IMR-90 (cell line): ENCODE measurements at regions not wholly inside any gene's neighbourhood (a gene's known extent, or its start where the extent isn't known, plus 50 kb on each side); places are given as distances from the start of the nearest gene placed in this dataset.

ENCODE experiments used
- BHLHE40 ChIP-seq: fragments of 150-350 bp; IDR thresholded peaks from 2 replicates; pipeline ENCODE4 v1.6.1; 2016; ENCODE audit warnings: mild to moderate bottlenecking, low read depth, low read length
- CHD1 ChIP-seq: IDR thresholded peaks from 2 replicates; pipeline ENCODE4 v1.6.1; 2012; ENCODE audit warnings: low read depth, low read length, improper control_type of control experiment
- FOS ChIP-seq: fragments of 150-350 bp; IDR thresholded peaks from 2 replicates; pipeline ENCODE4 v1.6.1; 2016; ENCODE audit warnings: low read depth, low read length
- MAFK ChIP-seq: IDR thresholded peaks from 2 replicates; pipeline ENCODE4 v1.6.1; 2012; ENCODE audit warnings: low read depth, low read length, improper control_type of control experiment
- MAZ ChIP-seq: IDR thresholded peaks from 2 replicates; pipeline ENCODE4 v1.6.1; 2012; ENCODE audit warnings: low read depth, mild to moderate bottlenecking, low read length, improper control_type of control experiment, moderate library complexity, borderline replicate concordance
- MXI1 ChIP-seq: IDR thresholded peaks from 2 replicates; pipeline ENCODE4 v1.6.1; 2012; ENCODE audit warnings: low read depth, mild to moderate bottlenecking, low read length, moderate library complexity, borderline replicate concordance
- NFE2L2 ChIP-seq: fragments of 150-350 bp; IDR thresholded peaks from 2 replicates; pipeline ENCODE4 v1.6.1; 2016; ENCODE audit warnings: low read depth, mild to moderate bottlenecking, low read length
- POLR2A ChIP-seq: IDR thresholded peaks from 2 replicates; pipeline ENCODE4 v1.6.1; 2012; ENCODE audit warnings: mild to moderate bottlenecking, low read depth, low read length
- RAD21 ChIP-seq: IDR thresholded peaks from 2 replicates; pipeline ENCODE4 v1.6.1; 2012; ENCODE audit warnings: low read length, improper control_type of control experiment
- RCOR1 ChIP-seq: IDR thresholded peaks from 2 replicates; pipeline ENCODE4 v1.6.1; 2012; ENCODE audit warnings: mild to moderate bottlenecking, low read length, improper control_type of control experiment; ENCODE audit not compliant: insufficient replicate concordance
- RFX5 ChIP-seq: IDR thresholded peaks from 2 replicates; pipeline ENCODE4 v1.8.0; 2012; ENCODE audit warnings: low read depth, mild to moderate bottlenecking, low read length, moderate library complexity
- SMC3 ChIP-seq: fragments of 150-350 bp; IDR thresholded peaks from 2 replicates; pipeline ENCODE4 v1.6.1; 2016; ENCODE audit warnings: low read depth, mild to moderate bottlenecking, antibody characterized with exemption, low read length, moderate library complexity
- TF ChIP-seq, protein P1 (sequence below): conservative IDR thresholded peaks from 2 replicates; pipeline ENCODE4 v1.5.1; 2012; ENCODE audit warnings: mild to moderate bottlenecking, low read depth, low read length, improper control_type of control experiment
- TF ChIP-seq, protein P2 (sequence below): fragments of 150-350 bp; IDR thresholded peaks from 2 replicates; pipeline ENCODE4 v1.6.1; 2016; ENCODE audit warnings: low read depth, mild to moderate bottlenecking, low read length, moderate library complexity, borderline replicate concordance

DNA sequence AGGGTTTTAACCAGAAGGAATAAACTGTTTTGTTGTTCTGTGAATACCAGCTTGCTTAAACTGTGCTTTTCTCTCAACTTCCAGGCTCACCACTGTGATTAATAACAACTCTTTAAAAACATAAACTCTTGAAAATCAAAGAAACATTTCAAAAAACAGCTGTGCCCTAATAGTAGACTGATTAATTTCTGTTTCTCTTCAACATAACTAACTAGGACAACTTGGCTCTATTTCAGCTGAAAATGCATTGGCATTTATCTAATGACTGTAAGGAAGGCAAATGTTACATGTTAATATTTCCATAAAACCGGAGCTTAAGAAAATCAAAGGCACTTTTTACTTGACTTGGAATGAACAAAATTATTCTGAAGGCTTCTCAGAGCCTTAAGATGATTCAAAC, 656.1 kb upstream of the NEGR1 start:
- TF ChIP-seq RAD21 (no peak), POLR2A (no peak), MAFK (no peak), MAZ (no peak), RFX5 (no peak), FOS (no peak), RCOR1 (no peak), MXI1 (no peak), NFE2L2 (no peak), SMC3 (no peak), BHLHE40 (no peak), CHD1 (no peak)
- TF ChIP-seq, protein P1, sequence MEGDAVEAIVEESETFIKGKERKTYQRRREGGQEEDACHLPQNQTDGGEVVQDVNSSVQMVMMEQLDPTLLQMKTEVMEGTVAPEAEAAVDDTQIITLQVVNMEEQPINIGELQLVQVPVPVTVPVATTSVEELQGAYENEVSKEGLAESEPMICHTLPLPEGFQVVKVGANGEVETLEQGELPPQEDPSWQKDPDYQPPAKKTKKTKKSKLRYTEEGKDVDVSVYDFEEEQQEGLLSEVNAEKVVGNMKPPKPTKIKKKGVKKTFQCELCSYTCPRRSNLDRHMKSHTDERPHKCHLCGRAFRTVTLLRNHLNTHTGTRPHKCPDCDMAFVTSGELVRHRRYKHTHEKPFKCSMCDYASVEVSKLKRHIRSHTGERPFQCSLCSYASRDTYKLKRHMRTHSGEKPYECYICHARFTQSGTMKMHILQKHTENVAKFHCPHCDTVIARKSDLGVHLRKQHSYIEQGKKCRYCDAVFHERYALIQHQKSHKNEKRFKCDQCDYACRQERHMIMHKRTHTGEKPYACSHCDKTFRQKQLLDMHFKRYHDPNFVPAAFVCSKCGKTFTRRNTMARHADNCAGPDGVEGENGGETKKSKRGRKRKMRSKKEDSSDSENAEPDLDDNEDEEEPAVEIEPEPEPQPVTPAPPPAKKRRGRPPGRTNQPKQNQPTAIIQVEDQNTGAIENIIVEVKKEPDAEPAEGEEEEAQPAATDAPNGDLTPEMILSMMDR: no peak
- TF ChIP-seq, protein P2, sequence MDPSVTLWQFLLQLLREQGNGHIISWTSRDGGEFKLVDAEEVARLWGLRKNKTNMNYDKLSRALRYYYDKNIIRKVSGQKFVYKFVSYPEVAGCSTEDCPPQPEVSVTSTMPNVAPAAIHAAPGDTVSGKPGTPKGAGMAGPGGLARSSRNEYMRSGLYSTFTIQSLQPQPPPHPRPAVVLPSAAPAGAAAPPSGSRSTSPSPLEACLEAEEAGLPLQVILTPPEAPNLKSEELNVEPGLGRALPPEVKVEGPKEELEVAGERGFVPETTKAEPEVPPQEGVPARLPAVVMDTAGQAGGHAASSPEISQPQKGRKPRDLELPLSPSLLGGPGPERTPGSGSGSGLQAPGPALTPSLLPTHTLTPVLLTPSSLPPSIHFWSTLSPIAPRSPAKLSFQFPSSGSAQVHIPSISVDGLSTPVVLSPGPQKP: no peak
